GM12878 (cell line): ENCODE measurements at regions not wholly inside any gene's neighbourhood (a gene's known extent, or its start where the extent isn't known, plus 50 kb on each side); places are given as distances from the start of the nearest gene placed in this dataset.

Experiments
- ATF7 ChIP-seq: fragments of 450-650 bp; IDR thresholded peaks from 2 replicates; pipeline ENCODE4 v1.6.1; 2016; ENCODE audit warnings: low read depth, mild to moderate bottlenecking
- BCLAF1 ChIP-seq: fragments of 450-650 bp; IDR thresholded peaks from 2 replicates; pipeline ENCODE4 v1.6.1; 2017; ENCODE audit warnings: antibody characterized with exemption, mild to moderate bottlenecking, moderate library complexity
- CBFB ChIP-seq: IDR thresholded peaks from 2 replicates; pipeline ENCODE4 v1.6.1; 2016; ENCODE audit warnings: antibody characterized with exemption, low read depth
- CBX5 ChIP-seq: sonication (generic); IDR thresholded peaks from 2 replicates; pipeline ENCODE4 v1.6.1; 2016; ENCODE audit warnings: low read depth, moderate library complexity, mild to moderate bottlenecking, inconsistent platforms
- LARP7 ChIP-seq: fragments of 450-650 bp; IDR thresholded peaks from 2 replicates; pipeline ENCODE4 v1.6.1; 2017; ENCODE audit warnings: mild to moderate bottlenecking
- MEF2A ChIP-seq: IDR thresholded peaks from 2 replicates; pipeline ENCODE4 v1.6.1; 2011; ENCODE audit warnings: low read depth, mild to moderate bottlenecking, low read length, moderate library complexity; ENCODE audit not compliant: insufficient read depth
- MTA3 ChIP-seq: IDR thresholded peaks from 2 replicates; pipeline ENCODE4 v1.6.1; 2012; ENCODE audit warnings: low read length, inconsistent platforms, borderline replicate concordance
- NR2C2 ChIP-seq: IDR thresholded peaks from 2 replicates; pipeline ENCODE4 v1.6.1; 2011; ENCODE audit warnings: borderline replicate concordance, low read depth; ENCODE audit not compliant: control insufficient read depth, insufficient read length
- REST ChIP-seq: IDR thresholded peaks from 2 replicates; pipeline ENCODE4 v1.6.1; 2012; ENCODE audit warnings: mild to moderate bottlenecking, low read depth, low read length
- WRNIP1 ChIP-seq: IDR thresholded peaks from 2 replicates; pipeline ENCODE4 v1.6.1; 2011; ENCODE audit warnings: low read depth, low read length, improper control_type of control experiment, borderline replicate concordance
- YY1 ChIP-seq: IDR thresholded peaks from 2 replicates; pipeline ENCODE4 v1.6.1; 2011; ENCODE audit warnings: low read depth, mild to moderate bottlenecking, low read length
- TF ChIP-seq, protein P1 (sequence below), 3 experiments: IDR thresholded peaks in 2 of 3; conservative IDR thresholded peaks in 1 of 3; 2 replicates each; pipeline ENCODE4 v1.5.1; 2011; ENCODE audit warnings: low read depth in 3 of 3, low read length in 3 of 3, mild to moderate bottlenecking in 3 of 3, control low read depth in 2 of 3, moderate library complexity in 2 of 3, inconsistent platforms in 1 of 3, mixed read lengths in 1 of 3; ENCODE audit not compliant: control insufficient read depth in 2 of 3, insufficient read depth in 1 of 3; ENCODE audit errors: extremely low read depth in 1 of 3

- TF ChIP-seq, protein P1, sequence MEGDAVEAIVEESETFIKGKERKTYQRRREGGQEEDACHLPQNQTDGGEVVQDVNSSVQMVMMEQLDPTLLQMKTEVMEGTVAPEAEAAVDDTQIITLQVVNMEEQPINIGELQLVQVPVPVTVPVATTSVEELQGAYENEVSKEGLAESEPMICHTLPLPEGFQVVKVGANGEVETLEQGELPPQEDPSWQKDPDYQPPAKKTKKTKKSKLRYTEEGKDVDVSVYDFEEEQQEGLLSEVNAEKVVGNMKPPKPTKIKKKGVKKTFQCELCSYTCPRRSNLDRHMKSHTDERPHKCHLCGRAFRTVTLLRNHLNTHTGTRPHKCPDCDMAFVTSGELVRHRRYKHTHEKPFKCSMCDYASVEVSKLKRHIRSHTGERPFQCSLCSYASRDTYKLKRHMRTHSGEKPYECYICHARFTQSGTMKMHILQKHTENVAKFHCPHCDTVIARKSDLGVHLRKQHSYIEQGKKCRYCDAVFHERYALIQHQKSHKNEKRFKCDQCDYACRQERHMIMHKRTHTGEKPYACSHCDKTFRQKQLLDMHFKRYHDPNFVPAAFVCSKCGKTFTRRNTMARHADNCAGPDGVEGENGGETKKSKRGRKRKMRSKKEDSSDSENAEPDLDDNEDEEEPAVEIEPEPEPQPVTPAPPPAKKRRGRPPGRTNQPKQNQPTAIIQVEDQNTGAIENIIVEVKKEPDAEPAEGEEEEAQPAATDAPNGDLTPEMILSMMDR (IDR thresholded peaks at IDR 0.05 in 2 of 3, conservative IDR thresholded peaks at IDR 0.05 in 1 of 3; ENCODE audit: control insufficient read depth in 2 of 3, extremely low read depth in 1 of 3, insufficient read depth in 1 of 3, low read depth in 3 of 3, low read length in 3 of 3) = no peak
- TF ChIP-seq CBX5 = no peak
- no peak for TF ChIP-seq CBFB
- TF ChIP-seq MTA3 = no peak
- no peak for TF ChIP-seq WRNIP1
- no peak for TF ChIP-seq REST
- TF ChIP-seq LARP7 = no peak
- TF ChIP-seq NR2C2 = no peak
- no peak for TF ChIP-seq ATF7
- no peak for TF ChIP-seq MEF2A
- no peak for TF ChIP-seq BCLAF1
- no peak for TF ChIP-seq YY1
Observed at GRCh38 chr15:69533522-69533921, 80.9 kb downstream of the RPLP1 start (continued).
